ENCODE measurements at regions not wholly inside any gene's neighbourhood (a gene's known extent, or its start where the extent isn't known, plus 50 kb on each side); places are given as distances from the start of the nearest gene placed in this dataset.

- no peak for ATAC-seq
- no peak for DNase-seq (ENCODE audit: low read depth, low spot score)
- H3K9me3 ChIP-seq (ENCODE audit: control insufficient read depth, insufficient read depth, low read depth, low read length), result no peaks in the 10 kb centered on the region
- ChIA-PET POLR2A (no interaction called here), CTCF (no interaction called here)
- in situ Hi-C loops (cut with HindIII; ENCODE audit: low pct_unique_long_range_greater_than_20kb, low sequenced_read_pairs) (no loop called here), intact Hi-C loops (cut with micrococcal nuclease; ENCODE audit: unreplicated experiment) (no loop called here)
- TF ChIP-seq, protein P1, sequence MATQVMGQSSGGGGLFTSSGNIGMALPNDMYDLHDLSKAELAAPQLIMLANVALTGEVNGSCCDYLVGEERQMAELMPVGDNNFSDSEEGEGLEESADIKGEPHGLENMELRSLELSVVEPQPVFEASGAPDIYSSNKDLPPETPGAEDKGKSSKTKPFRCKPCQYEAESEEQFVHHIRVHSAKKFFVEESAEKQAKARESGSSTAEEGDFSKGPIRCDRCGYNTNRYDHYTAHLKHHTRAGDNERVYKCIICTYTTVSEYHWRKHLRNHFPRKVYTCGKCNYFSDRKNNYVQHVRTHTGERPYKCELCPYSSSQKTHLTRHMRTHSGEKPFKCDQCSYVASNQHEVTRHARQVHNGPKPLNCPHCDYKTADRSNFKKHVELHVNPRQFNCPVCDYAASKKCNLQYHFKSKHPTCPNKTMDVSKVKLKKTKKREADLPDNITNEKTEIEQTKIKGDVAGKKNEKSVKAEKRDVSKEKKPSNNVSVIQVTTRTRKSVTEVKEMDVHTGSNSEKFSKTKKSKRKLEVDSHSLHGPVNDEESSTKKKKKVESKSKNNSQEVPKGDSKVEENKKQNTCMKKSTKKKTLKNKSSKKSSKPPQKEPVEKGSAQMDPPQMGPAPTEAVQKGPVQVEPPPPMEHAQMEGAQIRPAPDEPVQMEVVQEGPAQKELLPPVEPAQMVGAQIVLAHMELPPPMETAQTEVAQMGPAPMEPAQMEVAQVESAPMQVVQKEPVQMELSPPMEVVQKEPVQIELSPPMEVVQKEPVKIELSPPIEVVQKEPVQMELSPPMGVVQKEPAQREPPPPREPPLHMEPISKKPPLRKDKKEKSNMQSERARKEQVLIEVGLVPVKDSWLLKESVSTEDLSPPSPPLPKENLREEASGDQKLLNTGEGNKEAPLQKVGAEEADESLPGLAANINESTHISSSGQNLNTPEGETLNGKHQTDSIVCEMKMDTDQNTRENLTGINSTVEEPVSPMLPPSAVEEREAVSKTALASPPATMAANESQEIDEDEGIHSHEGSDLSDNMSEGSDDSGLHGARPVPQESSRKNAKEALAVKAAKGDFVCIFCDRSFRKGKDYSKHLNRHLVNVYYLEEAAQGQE (IDR thresholded peaks at IDR 0.05; ENCODE audit: insufficient read depth in 1 of 2, low read depth in 2 of 2, low read length in 1 of 2), result no peak
- no peak for TF ChIP-seq POLR2AphosphoS5 (IDR thresholded peaks at IDR 0.05; ENCODE audit: low read depth, low read length)
- TF ChIP-seq SIN3A (IDR thresholded peaks at IDR 0.05; ENCODE audit: borderline replicate concordance, insufficient read depth, low read depth, low read length), result no peak
- TF ChIP-seq TCF7L2 (IDR thresholded peaks at IDR 0.05; ENCODE audit: low read depth, low read length), result no peak
- TF ChIP-seq CTCF (IDR thresholded peaks at IDR 0.05), result no peak
- H3K4me3 ChIP-seq (ENCODE audit: low read depth in 2 of 2, low read length in 2 of 2), result no peak overlapping the region
- H3K27ac ChIP-seq (ENCODE audit: low read length), result no peak overlapping the region
- no peaks in the 10 kb centered on the region for H3K4me1 ChIP-seq (ENCODE audit: control insufficient read depth, insufficient read depth, low read length)
- H3K27me3 ChIP-seq (ENCODE audit: control insufficient read depth, insufficient read depth, low read length), result no peaks in the 10 kb centered on the region
- no TSS peak for BruUV-seq (replicated peaks)
- H3K36me3 ChIP-seq (ENCODE audit: control insufficient read depth, insufficient read depth, low read length), result no peaks in the 10 kb centered on the region
Observed at GRCh38 chr11:109564241-109564640, 142.3 kb downstream of the C11orf87 start.

DNA sequence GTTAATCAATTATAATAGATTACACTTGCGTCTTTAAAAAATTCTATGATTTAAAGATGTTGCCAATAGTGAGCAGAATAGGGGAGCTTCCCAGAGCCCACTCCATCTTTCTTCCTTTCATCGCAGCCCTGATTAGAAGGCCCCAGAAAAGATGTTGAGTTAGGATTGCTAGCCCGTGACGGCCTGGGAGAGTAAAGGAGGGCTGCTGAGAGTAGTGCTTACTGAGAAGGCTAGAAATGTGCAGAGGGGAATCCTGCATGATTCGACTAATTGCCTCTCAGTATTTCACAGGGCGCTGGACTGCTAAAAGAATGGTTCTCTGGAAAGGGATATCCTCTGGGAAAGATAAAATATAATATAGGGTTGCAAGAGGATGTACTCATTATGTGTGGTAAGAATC, 160.5 kb downstream of the C11orf87 start:
- BruUV-seq (replicated peaks), result no TSS peak
- in situ Hi-C loops (cut with HindIII; ENCODE audit: low pct_unique_long_range_greater_than_20kb, low sequenced_read_pairs), result no loop called here
- Histone ChIP-seq H3K9me3 (ENCODE audit: control insufficient read depth, insufficient read depth, low read depth, low read length) (no peaks in the 10 kb centered on the region), H3K4me1 (ENCODE audit: control insufficient read depth, insufficient read depth, low read length) (no peaks in the 10 kb centered on the region), H3K36me3 (ENCODE audit: control insufficient read depth, insufficient read depth, low read length) (no peaks in the 10 kb centered on the region), H3K27ac (ENCODE audit: low read length) (no peak overlapping the region), H3K27me3 (ENCODE audit: control insufficient read depth, insufficient read depth, low read length) (no peaks in the 10 kb centered on the region), H3K4me3 (ENCODE audit: low read depth in 2 of 2, low read length in 2 of 2) (no peak overlapping the region)
- CTCF ChIA-PET, result no interaction called here
- DNase-seq (ENCODE audit: low read depth, low spot score) (no peak), ATAC-seq (no peak)
- no peak for TF ChIP-seq SIN3A (IDR thresholded peaks at IDR 0.05; ENCODE audit: borderline replicate concordance, insufficient read depth, low read depth, low read length)
- TF ChIP-seq, protein P1 (IDR thresholded peaks at IDR 0.05; ENCODE audit: insufficient read depth in 1 of 2, low read depth in 2 of 2, low read length in 1 of 2), result no peak
- no peak for TF ChIP-seq CTCF (IDR thresholded peaks at IDR 0.05)
- no peak for TF ChIP-seq TCF7L2 (IDR thresholded peaks at IDR 0.05; ENCODE audit: low read depth, low read length)
- no peak for TF ChIP-seq POLR2AphosphoS5 (IDR thresholded peaks at IDR 0.05; ENCODE audit: low read depth, low read length)
- intact Hi-C loops (cut with micrococcal nuclease; ENCODE audit: unreplicated experiment), result no loop called here
- POLR2A ChIA-PET, result no interaction called here

All from Panc1 (cell line).